HEK293T (cell line): ENCODE measurements at regions not wholly inside any gene's neighbourhood (a gene's known extent, or its start where the extent isn't known, plus 50 kb on each side); places are given as distances from the start of the nearest gene placed in this dataset.

Experiments
- ARNT ChIP-seq: fragments of 450-650 bp; IDR thresholded peaks from 2 replicates; pipeline ENCODE4 v1.6.1; 2017; ENCODE audit warnings: mild to moderate bottlenecking
- ELF4 ChIP-seq: fragments of 450-650 bp; IDR thresholded peaks from 2 replicates; pipeline ENCODE4 v1.6.1; 2017; ENCODE audit warnings: antibody characterized with exemption
- FOXA1 ChIP-seq: fragments of 450-650 bp; IDR thresholded peaks from 2 replicates; pipeline ENCODE4 v1.6.1; 2016; ENCODE audit warnings: mild to moderate bottlenecking
- HDGF ChIP-seq: fragments of 450-650 bp; IDR thresholded peaks from 2 replicates; pipeline ENCODE4 v1.6.1; 2017; ENCODE audit warnings: antibody characterized with exemption, borderline replicate concordance
- NFRKB ChIP-seq: fragments of 450-650 bp; IDR thresholded peaks from 2 replicates; pipeline ENCODE4 v1.6.1; 2016; ENCODE audit warnings: mild to moderate bottlenecking, moderate library complexity
- SP1 ChIP-seq: fragments of 450-650 bp; IDR thresholded peaks from 2 replicates; pipeline ENCODE4 v1.6.1; 2017

DNA sequence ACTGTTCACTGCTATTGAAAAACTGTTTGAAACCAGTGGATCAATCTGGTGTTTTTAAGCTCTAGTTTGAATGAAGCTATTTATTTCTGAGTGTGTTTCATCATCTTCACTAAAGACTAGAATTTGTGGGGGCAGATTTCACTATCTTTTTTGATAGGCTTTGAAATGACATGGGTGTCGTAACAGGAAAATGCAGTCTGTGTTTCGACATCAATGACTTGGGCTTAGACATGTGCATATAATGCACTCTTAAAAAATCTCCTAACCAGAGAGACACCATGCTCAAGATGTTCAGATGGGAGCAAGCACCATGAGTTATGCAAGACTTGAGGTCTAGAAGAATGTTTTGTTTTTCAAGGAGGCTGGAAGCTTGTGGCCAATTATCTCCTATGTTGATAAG lies 221.6 kb downstream of the GPD2 start:
- no peak for TF ChIP-seq SP1
- no peak for TF ChIP-seq FOXA1
- TF ChIP-seq ARNT: no peak
- TF ChIP-seq NFRKB: no peak
- no peak for TF ChIP-seq ELF4
- TF ChIP-seq HDGF: no peak
